Stimulated activated CD8-positive, alpha-beta memory T cell treated with anti-CD3 and anti-CD28 coated beads, Interleukin-15, amount 100 ng/mL, for 1 hour (primary cell): ENCODE measurements at regions not wholly inside any gene's neighbourhood (a gene's known extent, or its start where the extent isn't known, plus 50 kb on each side); places are given as distances from the start of the nearest gene placed in this dataset.

Experiments
- DNase-seq: peaks from one replicate; pipeline ENCODE4 v3.0.0-alpha.2; 2020; ENCODE audit warnings: low read depth

DNA sequence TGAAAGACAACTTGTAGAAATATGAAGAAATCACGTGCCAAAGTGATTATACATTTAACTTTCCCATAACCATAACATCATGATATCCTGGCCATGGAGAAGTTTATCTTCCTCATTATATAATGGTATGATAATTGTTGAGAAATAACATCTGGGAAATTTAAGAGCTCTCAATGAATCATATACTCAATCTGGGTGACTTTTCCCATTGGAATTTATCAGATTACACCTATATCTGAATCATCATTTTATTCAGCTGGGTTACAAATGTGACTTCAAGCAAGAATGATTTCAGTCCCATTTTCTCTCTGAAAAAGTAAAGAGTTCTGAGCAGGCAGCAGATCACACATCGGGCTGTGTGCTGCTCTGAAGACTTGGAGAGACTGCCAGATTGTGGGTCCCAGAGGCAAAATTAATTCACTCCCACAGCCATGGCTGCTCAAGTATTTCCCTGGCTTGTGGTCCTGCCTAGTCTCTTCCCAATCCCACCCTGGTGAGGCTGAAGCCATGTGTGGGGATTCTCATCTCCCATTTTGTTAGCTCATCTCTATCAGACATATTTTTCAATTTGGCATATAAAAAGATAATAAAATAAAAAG is 278.0 kb downstream of the MRPL39 start:
- no peak for DNase-seq

DNA sequence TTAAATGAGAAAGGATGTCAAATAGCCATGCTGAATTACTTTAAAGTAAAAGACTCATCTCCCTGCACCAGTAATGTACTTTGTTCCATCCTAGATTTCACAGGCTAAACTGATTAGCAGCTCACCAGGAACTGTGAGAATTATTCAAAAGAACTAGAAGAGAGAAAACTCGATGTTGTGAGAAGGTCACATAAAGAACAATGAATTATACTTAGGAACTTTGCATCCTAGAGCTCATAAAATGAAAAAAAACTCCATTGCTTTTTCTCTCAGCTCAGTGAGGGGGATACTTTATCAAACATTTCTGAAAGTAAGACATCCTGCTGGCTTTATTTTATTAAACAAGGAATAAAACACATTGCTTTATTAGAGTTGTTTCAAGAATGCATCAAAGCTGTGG is 278.5 kb downstream of the MRPL39 start:
- DNase-seq, result no peak

DNA sequence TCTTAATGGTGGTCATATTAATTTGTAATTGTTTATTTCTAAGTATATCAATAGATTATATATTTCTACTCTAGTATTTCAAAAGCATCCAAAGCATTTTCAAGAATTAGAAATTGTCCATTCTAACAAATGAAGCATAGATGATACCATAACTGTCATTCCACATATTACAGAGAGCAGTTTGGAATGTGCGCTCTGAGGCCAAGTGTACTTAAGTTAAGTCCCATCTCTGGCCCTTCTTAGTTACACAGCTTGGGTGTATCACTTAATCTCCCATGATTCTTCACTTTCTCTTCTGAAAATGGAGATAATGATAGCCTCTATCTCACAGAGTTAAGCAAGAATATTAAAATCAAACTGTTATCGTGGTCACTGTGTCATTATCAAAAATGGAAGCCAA is 281.1 kb downstream of the MRPL39 start:
- no peak for DNase-seq

DNA sequence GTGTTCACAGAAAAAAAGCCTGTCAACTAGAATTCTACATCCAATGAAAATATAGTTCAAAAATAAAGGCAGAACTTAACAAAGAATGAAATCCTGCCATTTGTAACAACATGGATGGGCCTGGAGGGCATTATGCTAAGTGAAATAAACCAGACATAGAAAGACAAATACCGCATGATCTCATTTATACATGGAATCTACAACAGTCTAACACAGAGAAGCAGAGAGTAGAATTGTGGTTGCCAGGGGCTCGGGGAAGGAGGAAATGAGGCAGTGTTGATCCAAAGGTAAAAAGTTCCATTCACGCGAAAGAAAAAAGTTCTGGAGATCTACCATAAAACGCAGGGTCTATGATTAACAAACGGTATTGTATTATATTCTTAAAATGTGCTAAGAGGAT is 282.6 kb downstream of the MRPL39 start:
- no peak for DNase-seq

DNA sequence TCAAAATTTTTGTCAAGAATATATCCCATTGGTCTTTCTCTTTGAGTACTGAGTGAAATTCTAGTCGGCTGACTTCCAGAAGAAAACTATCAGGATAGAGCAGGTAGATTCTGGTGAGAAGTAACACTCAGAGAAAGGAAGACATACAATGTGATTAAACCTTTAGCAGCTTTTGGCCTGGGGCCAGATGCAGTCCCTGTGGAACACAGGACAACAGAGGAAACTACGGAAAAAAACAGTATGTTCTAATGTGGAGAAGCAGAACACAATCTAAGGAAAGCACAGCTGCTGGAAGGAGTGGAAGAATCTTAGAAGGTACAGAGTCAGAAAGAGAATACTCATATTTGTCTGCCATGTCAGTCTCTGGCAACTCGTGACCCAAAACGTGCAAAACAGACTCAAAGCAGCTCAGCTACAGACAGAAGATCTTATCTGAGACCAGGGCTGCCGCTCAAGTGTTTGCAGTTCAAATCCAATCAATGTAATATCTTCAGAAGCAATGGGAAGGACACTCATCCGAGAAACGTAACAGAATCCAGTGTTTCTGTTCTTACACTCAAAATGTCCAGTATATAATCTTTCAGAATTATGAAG is 283.8 kb downstream of the MRPL39 start:
- no peak for DNase-seq

DNA sequence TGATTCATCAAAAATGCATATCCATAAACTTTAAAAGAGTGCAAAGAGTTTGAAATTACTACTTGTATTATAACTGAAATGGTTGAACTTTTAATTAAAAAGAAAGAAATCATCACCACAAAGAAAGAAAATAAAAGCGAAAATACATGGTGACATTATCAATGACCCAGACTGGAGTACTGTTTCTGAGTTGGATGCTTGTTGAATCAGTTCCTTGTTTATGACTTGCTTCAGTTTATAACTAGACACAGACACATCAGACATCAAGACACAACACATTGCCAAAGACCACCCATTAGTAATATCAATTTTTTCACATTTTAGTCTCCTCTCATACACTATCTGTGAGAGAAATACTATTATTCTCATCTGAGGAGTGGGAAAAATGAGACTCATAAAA is 293.0 kb downstream of the MRPL39 start:
- no peak for DNase-seq

DNA sequence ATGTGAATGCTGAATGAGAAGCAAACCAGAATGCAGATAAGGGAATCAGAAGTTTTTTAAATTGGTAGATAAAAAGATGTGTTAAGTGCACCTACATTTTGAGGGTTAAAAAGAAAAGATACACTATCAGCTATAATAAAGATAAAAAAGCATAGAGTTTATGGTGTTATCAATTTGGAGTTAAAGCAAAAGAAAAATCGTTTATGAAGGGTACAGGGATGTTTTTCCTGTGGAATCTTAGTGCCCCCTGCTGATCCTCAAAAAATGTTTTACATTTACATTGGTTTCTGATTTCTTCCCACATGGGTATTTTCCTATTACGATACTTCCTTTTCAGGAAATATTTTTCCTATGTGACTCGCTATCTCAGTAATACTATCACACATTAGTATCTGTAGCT is 293.5 kb downstream of the MRPL39 start:
- DNase-seq, result no peak

DNA sequence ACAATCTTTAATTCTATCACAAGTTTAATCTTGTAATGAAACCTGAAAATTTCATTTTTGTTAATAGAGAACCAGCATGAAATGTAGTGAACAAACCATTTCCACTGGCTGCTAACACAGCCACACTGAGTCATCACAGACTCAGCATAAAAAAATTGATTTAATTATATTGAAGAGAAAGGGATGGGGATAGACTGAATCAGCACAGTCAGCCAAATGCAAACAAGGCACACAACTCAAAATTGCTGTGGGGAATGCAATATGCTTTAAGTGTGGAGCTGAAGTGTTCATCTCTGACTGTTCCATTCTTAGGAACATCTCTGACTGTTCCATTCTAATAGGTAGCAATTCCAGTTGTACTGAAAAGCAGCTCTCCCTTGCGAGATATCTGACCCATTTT is 299.8 kb downstream of the MRPL39 start:
- no peak for DNase-seq

DNA sequence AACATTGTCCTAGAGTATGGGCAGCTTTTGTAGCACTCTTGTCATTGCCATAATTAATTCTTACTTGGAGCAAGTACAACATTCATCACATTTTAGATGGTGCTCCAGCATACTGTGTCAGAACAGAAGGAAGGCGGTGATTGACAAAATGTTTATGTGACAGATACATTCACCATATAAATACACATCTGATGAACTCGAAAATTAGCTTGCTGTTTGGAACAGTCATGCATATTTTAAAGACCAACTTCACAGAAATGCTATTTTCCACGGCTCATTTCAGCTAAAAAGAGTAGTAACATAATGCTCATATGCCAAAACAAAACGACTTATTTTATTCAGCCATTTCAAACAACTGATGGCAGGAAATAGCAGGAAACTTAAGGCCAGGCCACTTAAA is 302.7 kb downstream of the MRPL39 start:
- DNase-seq, result no peak

DNA sequence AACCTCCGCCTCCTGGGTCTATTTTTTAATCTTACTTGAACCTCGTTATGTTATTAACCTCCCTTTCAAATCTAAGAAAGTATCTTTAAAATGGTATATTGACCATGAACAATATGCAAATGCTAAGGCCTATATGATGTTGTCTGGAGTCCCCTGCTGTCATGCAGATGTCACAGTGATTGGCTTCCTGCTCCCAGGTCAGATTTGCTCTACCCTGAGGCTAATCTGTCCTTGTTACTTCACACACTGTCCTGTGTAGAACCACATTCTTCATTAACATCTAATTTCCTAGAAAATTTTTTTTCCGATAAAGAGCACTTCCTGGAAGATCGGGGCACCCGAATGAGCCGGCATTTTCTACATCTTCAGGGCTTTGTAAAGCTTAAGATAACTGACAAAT is 306.6 kb downstream of the MRPL39 start:
- DNase-seq, result no peak

DNA sequence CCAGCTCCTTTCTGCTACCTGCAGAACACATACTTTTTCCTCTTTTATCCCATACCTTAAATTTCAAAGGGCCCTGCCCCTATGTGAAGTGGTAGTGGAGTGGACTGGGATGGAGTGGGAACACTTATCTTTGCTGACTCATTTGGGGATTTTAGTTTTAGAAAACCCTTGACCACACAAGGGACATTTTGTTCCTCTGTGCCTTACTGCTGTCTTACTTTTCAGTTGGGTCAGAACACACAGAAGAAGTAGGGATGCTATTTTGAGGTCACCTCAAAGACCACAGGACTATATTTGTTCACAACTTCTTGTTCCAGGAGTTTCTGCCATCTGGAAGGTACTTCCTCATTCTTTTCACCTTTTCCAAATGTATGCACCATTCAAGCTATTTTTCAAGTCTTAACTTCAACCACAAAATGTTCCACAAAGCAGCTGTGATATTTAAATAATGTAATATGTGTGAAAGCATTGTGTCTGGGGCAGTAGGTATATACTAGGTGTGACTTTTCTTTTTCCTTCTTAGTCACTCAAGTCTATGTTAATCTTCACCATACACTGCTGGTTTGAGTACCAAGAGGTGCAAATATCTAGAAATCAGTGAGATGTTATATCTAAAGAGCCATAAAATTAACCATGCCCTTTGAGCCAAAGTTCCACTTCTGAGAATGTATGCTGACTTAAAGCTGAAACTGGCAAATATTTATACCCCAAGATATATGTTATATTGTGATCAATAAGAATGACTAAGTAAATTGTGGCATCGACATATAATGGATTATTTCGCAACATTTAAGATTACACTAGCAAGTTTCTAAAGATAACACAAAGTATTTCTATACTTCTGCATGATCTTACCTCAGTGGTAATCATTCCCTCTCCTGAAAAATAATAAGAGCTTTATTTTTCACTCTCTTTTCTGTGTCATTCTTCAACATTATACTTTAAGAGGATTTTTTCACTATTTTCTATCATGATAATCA is 308.5 kb downstream of the MRPL39 start:
- DNase-seq, result no peak

DNA sequence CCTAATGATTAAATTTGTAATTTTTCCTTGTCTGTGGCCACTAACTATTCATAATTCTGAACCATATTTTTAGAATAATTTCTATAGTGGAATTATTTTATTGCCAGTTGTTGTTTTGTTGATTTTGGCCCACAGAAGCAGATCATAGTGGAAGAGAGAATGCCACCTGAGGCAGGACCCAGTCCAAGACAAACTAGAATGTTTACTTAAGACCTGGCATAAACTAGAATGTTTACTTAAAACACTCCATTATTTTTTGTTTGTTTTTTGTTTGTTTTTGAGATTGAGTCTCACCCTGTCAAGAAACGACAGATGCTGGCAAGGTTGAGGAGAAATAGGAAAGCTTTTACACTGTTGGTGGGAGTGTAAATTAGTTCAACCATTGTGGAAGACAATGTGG is 310.2 kb downstream of the MRPL39 start:
- DNase-seq, result no peak

DNA sequence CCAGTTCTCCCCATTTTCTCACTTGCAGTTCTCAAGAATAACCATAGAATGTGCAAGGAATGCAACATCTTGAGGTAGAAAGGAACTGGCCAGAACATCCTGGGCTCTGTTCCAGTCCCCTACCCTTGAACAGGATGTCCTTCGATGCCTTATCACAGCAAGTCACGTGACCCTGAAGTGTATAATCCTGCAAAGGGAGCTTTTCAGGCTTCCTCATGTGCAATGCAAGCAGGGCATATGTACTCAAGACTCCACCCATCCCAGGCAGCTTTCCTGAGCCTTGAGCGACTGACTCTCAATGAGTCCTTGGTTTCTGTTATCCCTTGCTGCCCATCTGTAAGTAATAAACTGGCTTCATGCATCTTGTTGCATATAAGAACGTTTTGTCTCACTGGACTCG is 311.0 kb downstream of the MRPL39 start:
- no peak for DNase-seq

DNA sequence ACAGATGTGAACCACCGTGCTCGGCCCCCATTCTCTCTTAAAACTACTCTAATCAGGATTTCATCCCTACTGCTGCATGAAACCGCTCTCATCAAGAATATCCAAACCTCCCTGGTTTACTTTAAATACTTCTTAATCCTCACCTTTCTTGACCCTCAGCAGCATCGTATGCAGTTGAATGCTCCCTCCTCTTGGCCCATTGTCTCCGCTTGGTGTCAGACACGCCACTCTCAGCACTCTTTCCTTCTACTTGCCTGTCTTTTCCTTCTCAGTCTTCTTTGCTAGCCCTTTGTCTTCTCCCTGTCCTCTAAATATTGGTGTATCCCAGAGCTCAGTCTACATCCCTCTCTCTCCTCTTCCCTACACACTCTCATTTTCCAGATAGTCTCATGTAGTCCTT is 314.9 kb downstream of the MRPL39 start:
- no peak for DNase-seq

DNA sequence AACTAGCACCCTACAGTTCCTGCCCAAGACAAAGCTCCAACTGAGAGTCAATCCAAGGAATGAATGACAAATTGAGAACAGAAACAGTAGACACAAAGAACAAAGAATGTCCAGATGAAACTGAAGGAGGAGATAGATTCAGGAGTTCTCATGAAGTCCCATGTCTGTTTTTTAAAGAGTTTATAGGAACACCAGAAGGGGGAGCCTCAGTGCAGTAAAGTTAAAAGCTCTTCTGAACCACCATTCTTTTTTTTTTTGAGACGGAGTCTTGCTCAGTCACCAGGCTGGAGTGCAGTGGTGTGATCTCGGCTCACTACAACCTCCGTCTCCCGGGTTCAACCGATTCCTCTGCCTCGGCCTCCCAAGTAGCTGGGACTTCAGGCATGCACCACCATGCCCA is 323.6 kb downstream of the MRPL39 start:
- DNase-seq, result no peak

DNA sequence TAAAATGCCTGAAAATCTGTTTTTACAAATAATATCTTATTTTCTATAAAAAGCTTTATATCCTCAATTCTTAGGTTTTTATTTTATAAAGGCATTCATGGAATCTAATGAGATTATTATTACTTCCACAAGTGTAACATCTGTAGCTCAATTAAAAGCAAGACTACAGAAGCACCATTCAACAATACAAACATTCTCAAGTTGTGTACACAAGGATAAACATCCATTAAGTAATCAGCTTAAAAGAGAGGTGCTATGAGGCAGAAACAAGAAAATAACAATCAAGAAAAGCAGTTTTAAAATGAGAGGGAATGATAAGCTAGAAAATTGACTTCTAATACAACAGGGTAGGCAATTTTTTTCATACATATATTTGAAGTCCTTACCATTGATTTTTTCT is 326.1 kb downstream of the MRPL39 start:
- DNase-seq, result no peak

DNA sequence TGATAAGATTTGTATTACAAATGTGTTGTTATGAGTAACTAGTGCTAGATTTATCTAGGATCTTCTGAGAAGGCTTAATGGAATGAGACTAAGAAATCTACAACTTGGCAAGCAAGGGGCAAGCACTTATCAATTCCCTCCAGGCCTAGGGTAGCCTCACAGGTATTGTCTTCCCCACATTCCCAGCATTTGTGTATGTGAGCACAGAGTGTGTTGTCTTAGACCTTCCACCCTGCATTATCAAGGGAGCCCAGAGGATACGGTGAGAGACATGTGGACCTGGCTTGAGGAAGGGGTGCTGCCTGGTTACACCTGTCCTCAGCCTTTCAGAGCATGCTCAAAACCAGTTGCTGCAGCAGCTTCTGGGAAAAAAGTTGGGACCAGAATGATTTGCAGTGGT is 327.2 kb downstream of the MRPL39 start:
- DNase-seq, result no peak

DNA sequence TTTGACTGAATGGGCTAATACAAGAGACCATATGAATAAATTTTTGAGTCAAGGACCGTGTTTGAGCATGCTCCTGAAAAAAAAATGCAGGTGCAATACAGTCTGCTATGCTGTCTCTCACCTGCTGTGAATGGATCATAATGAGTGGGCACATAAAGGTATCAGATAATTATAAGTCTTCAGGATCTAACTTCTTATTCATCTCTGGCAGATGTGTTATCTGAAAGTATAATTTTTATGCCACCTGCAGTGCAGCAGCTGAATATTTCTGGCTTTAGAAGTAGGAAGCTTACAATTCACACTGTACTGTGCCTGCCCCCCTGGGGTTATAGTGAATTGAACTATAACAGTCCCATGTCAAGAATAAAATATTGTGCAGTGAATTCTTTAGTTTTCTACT is 333.3 kb downstream of the MRPL39 start:
- no peak for DNase-seq

DNA sequence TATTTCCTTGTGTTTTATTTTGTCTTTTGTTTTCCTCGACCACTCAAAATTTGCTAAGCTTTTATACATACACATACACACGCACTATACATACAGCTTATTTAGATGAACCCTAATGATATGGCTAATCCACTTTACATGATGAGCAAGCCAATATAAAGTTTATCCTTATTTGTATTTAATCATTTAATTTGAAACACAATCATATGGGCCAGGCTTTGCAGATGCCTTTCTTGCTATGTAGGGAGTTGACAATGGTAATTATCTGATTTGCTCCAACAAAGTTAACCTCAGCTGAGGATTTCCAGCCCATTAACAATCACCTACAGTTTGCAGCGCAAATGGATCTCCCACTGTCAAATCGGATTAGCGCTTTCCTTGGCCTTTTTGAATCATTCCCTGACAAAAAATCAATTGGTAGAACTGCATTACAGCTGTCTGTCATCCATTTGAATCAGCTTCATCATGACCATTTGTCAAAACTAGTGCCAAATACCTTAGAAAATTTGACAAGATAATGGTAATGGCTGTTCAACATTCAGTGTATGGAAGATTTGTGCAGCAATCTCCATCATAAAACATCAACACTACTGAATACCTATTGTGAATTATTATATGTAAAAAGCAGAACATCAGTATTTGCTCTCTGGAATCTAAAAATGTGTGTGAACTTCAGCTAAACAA is 352.6 kb downstream of the MRPL39 start:
- no peak for DNase-seq

DNA sequence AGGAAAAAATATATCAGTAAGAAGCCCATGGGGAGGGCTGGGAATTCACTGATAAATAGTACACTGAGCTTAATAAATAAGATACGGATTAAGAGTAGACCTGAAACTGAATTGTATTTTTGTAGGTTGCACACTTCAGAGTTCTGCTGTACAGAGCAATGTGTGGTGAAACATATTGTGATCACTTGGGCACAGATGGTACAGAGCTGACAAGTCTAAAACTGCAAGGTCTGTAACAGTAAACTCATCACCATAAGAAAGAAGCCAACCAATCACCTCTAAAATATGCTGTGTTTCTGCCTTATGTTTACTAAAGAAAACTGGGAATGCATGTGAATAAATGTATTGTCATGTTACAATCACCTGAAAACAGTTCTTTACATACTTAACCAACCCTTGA is 360.7 kb downstream of the MRPL39 start:
- no peak for DNase-seq

DNA sequence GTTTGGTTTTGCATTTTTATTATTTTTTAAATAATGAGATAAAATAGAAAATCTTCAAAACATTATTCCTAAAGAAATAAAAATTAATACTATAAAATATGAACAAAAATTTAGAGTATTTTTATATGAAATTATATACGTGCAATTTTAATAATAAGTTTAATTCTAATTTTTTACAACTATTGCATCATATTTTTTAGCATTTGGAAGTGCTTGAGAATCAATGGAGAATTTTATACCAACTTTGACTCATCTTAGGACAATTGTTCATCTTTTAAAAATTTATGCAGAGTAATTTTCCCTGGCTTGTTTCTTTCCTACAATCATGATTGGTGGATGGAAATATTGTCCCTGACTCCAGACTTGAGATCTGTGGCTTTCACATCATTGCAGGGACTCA is 362.5 kb downstream of the MRPL39 start:
- DNase-seq, result no peak

DNA sequence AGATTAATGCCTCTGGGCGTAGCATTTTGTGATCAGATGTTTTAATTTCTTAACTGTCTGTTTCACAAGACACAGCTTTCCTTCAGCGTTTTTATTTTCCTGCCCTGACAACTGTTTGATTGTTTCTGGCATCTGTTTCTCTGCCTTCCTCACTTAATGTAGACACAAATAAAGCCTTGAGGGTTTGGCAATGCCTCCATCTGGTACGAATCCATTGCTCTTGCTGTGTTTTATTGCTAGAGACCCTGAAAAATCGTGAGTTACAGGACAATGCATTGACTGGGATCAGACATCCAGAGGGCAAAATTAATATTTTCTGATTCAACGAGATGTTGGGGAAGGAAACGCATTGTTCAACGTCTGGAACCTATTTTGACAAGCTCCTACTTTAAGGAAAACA is 363.5 kb downstream of the MRPL39 start:
- no peak for DNase-seq

DNA sequence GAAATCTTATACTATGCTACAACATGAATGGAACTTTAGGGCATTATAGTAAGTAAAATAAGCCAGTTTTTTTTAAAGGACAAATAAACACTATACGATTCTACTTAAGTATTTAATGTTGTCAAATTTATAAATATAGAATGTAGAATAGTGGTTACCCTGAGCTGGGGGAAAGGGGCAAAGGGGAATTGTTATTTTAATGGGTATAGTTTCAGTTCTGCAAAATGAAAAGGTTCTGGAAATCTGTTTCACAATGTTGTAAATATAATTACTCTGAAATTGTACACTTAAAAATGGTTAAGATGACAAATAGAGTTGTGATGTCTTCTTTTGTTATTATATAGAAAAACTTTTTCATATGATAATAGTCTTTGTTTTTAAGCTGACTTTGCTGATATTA is 366.3 kb downstream of the MRPL39 start:
- no peak for DNase-seq
